ENCODE measurements at regions not wholly inside any gene's neighbourhood (a gene's known extent, or its start where the extent isn't known, plus 50 kb on each side); places are given as distances from the start of the nearest gene placed in this dataset.

- peaks cover 15% of the 10 kb centered on the region for H3K4me1 Mint-ChIP-seq (ENCODE audit: low read depth)
- DNase-seq (ENCODE audit: low spot score): no peak
- no peaks in the 10 kb centered on the region for H3K36me3 Mint-ChIP-seq (ENCODE audit: low read depth)
- TF ChIP-seq CTCF (IDR thresholded peaks at IDR 0.05): no peak
- no peak overlapping the region for H3K4me3 Mint-ChIP-seq (ENCODE audit: unreplicated experiment)
- no peaks in the 10 kb centered on the region for H3K9me3 Mint-ChIP-seq (ENCODE audit: low read depth)
- H3K27ac Mint-ChIP-seq (ENCODE audit: unreplicated experiment): no peak overlapping the region
- peaks cover 10% of the 10 kb centered on the region for H3K27me3 Mint-ChIP-seq (ENCODE audit: low read depth)
Measured at GRCh38 chr18:10404168-10404567, 50.3 kb upstream of the APCDD1 start.

All from chondrocyte (in vitro differentiated cells).